CD4-positive, alpha-beta T cell treated with Interleukin-6 at 100 ng/mL for 8 hours (primary cell): ENCODE measurements at regions not wholly inside any gene's neighbourhood (a gene's known extent, or its start where the extent isn't known, plus 50 kb on each side); places are given as distances from the start of the nearest gene placed in this dataset.

Experiments used
- DNase-seq: peaks from one replicate; pipeline ENCODE4 v3.0.0-alpha.2; 2020; ENCODE audit warnings: mixed read lengths, low spot score

GRCh38 chr9:17970277-17970676 lies 391.4 kb downstream of the SH3GL2 start:
- DNase-seq: no peak

GRCh38 chr9:17978773-17979172 lies 399.9 kb downstream of the SH3GL2 start:
- DNase-seq: no peak

DNA sequence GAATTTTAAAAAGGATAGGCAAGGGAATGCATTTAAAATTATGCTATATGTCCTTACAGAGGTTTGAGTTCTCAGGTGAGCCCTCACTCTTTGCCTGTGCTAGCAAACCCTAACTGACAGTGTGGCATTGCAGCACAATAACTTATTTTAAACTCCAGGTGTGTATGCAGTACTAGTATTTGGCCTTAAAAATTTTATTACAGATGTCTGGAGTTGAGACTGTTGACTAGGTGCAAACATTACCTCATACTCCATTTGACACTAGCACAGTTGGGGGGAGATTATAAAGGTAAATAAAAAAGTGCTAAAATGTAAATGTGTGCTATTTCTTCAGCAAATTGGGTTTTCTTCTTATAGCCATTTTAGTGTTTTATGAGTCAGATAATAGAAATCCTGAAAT lies 407.7 kb downstream of the SH3GL2 start:
- DNase-seq: no peak

DNA sequence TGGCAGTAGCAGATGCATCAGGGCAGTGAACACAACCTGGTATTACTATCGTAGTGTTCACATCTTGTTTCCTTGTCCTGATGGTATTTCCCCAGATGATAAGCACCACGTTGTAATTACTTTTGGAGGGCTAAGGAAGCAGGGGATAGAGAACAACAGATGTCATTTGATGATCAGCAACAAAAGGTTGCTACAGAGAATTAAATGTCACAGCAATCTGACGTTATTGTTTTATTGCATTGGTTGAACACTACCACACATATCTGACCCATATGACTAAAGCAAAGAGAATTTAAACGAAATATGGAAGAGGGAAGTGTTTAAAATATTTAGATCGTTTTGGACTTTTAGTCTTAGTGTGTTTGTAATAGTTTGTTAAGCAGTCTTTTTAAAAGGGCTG lies 408.3 kb downstream of the SH3GL2 start:
- DNase-seq: no peak

- no peak for DNase-seq
Observed at GRCh38 chr9:17988489-17988888, 409.6 kb downstream of the SH3GL2 start.

- no peak for DNase-seq
Observed at GRCh38 chr9:17990602-17991001, 411.7 kb downstream of the SH3GL2 start.

DNA sequence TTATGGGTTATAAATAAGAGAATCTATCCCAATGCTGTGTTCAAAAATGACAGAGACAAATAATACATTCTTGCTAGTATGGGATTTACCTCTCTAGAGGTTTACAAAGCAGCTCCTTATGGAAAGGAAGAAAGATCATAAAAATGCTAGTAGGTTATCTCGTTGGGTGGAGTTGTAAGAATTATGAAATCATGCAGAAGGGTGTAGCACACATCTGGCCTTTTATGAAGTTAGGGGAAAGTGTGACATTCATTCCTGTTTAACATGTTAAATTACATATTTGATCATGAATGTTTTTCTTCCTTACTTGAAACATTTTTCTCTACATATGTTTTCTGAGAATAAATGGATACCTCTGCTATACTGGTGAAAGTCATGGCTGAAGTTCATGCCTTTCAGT lies 414.2 kb downstream of the SH3GL2 start:
- DNase-seq: no peak

DNA sequence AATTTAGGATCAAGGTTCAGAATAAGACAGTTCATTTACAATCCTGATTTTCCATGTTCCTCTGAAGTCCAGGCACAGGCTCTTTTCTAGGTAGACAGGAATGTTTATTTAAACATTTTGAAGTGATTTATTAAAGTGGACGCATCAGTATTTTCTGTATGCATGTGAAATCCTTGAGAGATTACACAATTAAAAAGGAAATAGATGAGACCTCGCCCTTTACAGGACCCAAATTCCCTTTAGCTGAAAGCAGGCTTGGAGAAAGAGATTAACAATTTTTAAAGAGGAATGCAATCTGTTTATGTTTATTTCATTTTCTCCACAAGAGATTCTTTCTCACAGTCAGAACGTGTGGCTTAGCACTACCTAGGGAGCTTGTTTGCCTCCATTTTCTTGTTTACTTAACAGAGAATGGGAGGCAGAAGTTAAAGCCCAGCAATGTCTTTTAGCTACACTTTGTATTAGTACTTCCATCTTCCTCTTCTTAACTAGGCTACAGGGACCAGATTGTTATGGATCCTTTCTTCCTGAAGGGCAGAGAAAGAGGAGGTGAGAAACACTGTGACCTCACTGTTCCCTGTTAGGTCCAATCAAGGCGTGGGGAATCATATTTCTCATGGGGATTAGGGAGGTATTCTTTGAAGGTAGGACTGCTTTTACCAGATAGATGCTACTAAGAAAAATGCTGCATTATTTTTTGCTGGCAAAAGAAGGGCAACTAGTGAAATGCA lies 416.0 kb downstream of the SH3GL2 start:
- DNase-seq: no peak

DNA sequence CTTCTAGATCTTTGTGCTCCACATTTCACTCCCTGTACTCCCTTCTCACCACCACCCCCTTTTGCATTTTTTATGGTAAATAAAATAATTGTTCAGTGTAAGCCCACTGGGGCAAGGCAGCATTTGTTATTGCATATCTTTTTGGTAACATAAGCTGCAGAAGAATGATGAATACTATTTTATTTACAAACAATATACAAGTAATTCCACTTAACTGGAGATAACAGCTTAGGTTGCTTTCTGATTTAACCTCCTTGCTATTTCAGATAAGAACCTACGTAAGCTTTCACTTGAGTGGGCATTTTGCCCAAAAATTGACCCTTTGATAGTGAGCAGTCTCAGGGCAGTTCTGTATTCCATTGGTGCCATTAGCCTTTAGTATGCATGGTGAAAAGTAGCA lies 417.9 kb downstream of the SH3GL2 start:
- no peak for DNase-seq

- no peak for DNase-seq
Observed at GRCh38 chr9:18002718-18003438, 424.0 kb downstream of the SH3GL2 start.

GRCh38 chr9:18006591-18006990 lies 427.7 kb downstream of the SH3GL2 start:
- DNase-seq: no peak

DNA sequence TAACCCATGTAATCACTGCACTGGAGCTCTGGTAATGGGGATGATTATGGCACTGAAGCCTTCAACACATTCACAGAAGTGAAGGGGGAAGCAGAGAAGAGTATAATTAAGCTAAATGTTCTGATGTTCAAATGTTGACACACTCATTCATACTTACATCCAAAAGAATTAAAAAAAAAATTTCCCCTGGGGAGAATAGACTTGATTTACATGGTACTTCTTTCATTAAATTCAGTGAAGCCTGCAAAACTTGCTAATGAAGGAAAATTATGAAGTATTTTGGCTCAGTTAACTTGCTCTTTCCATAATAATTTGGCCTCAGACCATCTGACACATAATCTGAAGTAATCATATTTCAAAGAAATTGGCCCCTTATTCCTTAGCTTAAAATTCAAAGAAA lies 428.8 kb downstream of the SH3GL2 start:
- DNase-seq: no peak

DNA sequence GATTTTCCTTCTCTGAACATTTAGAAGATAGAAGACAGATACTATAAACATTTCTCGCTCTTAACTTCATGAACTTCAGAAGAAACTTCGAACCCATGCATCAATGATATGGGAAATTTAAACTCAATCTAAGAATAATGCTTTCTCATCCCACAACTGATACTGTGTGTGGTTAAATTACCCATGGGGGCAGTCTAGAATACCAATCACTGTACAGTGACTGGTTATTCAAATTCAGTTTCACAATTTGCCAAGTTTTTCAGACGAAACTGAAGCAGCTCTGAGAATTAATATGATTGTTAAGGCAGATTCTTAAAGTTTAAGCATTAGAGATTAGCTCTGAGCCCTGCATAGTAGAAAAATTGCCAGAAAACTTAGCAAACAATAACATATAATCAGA lies 431.0 kb downstream of the SH3GL2 start:
- DNase-seq: no peak

DNA sequence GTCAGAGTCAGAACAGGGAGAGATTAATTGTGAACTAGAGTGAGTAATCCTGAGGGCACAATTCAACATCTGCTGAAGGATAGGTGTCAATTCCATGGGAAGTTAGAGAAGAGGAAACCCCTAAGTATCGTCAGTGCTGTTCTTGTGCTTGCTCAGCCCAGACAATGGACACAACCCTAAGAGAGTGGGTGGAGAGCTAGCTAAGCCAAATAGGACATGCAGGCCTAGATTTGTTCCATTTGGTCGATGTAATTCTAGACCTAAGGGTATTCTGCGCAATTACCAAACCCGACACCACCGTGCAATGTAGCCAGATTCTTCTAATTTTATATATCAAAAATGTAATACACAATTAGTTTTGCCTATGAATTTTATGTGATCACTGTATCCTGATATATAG lies 431.6 kb downstream of the SH3GL2 start:
- DNase-seq: no peak

DNA sequence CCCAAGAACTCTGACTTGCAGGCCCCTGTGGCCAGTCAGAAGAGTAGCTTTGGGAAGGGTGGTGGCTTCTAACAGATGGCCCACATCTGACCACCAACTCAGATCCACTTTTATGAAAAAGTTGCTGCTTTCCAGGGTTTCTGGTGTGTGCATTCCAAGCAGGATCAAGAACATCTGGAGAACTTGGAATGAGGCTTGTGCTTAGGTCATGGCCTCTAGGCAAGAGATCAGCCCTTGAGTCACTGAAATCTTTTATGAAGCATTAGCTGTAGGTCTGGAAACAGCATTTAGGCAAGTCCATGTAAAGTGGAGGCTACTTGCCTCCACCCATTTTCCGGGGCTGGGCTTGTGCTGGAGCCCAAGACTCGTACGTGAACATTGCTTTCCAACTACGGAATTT lies 433.3 kb downstream of the SH3GL2 start:
- DNase-seq: no peak

GRCh38 chr9:18014556-18014955 lies 435.7 kb downstream of the SH3GL2 start:
- DNase-seq: no peak

- no peak for DNase-seq
Observed at GRCh38 chr9:18015116-18015515, 436.2 kb downstream of the SH3GL2 start.

DNA sequence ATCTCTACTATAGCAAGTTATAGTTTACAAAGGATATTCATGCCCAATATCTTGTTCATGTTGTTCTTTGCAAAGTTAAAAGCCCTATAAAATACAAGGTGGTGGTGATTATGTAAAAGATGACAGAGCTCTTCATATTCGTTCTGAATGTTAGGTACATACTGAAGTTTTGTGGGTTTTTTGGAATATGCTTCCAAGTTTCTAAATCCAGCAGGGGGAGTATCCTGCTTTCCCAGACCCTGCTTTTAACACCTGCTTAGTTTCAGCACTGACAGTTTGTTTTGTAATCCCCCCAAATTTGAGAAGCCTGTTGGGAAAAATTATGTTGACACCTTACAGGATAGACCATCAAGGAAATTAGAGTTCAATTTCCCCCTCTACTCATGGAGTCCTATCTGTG lies 438.3 kb downstream of the SH3GL2 start:
- DNase-seq: no peak

GRCh38 chr9:18018221-18018620 lies 439.4 kb downstream of the SH3GL2 start:
- no peak for DNase-seq

DNA sequence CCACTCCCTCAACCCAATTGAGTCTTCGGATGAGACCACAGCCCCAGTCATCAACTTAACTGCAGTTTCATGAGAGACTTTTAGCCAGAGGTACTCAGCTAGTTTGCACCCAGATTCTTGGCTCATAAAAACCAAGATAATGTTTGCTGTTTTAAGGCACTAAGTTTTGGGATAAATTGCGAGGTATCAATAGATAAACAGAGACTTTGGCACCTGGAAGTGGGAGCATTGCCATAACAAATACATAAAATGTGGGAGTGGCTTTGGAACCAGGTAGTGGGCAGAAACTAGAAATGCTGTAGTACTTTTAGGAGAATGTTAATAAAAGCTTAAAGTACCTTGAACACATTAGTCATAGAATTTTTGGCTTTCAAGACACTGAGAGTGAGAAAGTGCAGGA lies 439.8 kb downstream of the SH3GL2 start:
- no peak for DNase-seq

DNA sequence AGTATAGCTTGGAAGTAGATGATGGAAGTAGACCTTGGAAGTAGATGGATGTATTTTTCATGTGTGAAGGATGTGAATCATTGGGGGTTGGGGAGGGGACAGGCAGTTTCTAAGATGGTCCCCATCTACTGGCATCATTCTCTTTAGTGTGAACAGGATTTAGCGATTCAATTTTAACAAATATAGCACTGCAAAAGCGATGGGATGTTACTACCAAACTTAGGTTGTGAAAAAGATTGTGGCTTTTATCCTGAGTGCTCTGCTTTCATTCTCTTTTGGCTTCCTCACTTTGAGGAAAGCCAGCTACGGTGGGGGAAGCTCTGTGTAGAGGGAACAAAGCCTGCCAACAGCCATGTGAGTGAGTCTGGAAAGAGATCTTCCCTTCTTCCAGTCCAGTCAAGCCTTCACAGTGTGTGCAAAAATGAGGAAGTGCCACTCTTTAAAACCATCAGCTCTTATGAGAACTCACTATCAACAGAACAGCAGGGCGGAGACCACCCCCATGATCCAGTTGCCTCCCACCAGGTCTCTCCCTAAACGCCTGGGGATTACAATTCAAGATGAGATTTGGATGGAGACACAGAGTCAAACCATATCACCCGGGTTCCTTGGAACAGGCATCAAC lies 441.4 kb downstream of the SH3GL2 start:
- no peak for DNase-seq

- no peak for DNase-seq
Observed at GRCh38 chr9:18022642-18023041, 443.8 kb downstream of the SH3GL2 start.

DNA sequence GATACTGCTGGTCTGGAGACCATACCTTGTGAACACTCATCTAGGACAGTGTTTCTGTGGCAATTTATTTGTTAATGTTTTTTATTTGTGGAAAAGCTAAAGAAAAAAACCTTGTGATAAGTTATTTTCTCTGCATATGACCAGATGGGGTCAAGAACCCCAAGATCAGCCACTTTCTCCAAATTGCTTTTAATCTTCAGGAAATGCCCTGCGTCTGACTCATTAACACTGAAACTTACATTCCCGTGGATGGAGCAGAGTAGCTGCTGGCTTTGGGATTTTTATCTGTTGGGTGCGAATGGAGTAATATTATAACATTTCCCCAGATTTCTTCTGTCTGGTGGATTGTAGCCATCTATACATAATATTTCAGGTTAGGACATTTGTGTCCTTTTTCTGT lies 444.5 kb downstream of the SH3GL2 start:
- no peak for DNase-seq
